ENCODE measurements at regions not wholly inside any gene's neighbourhood (a gene's known extent, or its start where the extent isn't known, plus 50 kb on each side); places are given as distances from the start of the nearest gene placed in this dataset.

- Histone ChIP-seq H3K4me3 (replicated peaks in 1 of 3; ENCODE audit: low read depth in 2 of 3, low read length in 3 of 3) (no peak overlapping the region), H3K9me3 (replicated peaks in 1 of 2; ENCODE audit: control insufficient read depth in 1 of 2, insufficient read depth in 1 of 2, low read length in 2 of 2) (peaks cover 0 to 10% of the 10 kb centered on the region in 2 donors), H3K4me1 (ENCODE audit: control insufficient read depth in 1 of 2, insufficient read depth in 2 of 2, low read length in 2 of 2) (no peaks in the 10 kb centered on the region), H3K79me2 (ENCODE audit: insufficient read depth, low read length) (no peaks in the 10 kb centered on the region), H3K27ac (ENCODE audit: low read depth in 1 of 2, low read length in 2 of 2) (no peak overlapping the region), H3K36me3 (replicated peaks in 1 of 2; ENCODE audit: control insufficient read depth in 1 of 2, insufficient read depth in 2 of 2, low read length in 2 of 2) (no peaks in the 10 kb centered on the region), H3K27me3 (ENCODE audit: control insufficient read depth in 2 of 2, insufficient read depth in 2 of 2, low read length in 2 of 2) (no peaks in the 10 kb centered on the region), H2AFZ (ENCODE audit: insufficient read depth, low read depth, low read length, poor library complexity, severe bottlenecking) (no peak overlapping the region), H3K4me2 (replicated peaks; ENCODE audit: extremely low read depth, low read length, poor library complexity, severe bottlenecking) (no peak overlapping the region), H4K20me1 (ENCODE audit: insufficient read depth, low read length) (no peaks in the 10 kb centered on the region), H3K9ac (ENCODE audit: insufficient read depth, low read length, poor library complexity, severe bottlenecking) (no peak overlapping the region)
- Mint-ChIP-seq H3K4me1 (no peaks in the 10 kb centered on the region), H3K27ac (no peak overlapping the region), H3K27me3 (ENCODE audit: low read depth in 3 of 3) (no peaks in the 10 kb centered on the region), H3K9me3 (peaks cover 0 to 2% (median 0%) of the 10 kb centered on the region in 7 donors), H3K36me3 (no peaks in the 10 kb centered on the region), H3K4me3 (no peak overlapping the region)
- no peak for DNase-seq
- no peak for TF ChIP-seq CTCF (IDR thresholded peaks at IDR 0.05)
- intact Hi-C loops (cut with micrococcal nuclease) = no loop called here
These were observed 263.6 kb upstream of the AZI2 start for GRCh38 chr3:28612232-28612631.

GRCh38 chr3:28613511-28614106 lies 265.0 kb upstream of the AZI2 start:
- peaks cover 0 to 2% (median 0%) of the 10 kb centered on the region in 3 donors for H3K27me3 Mint-ChIP-seq (ENCODE audit: low read depth in 3 of 3)
- no peak overlapping the region for H3K4me3 ChIP-seq (replicated peaks in 1 of 3; ENCODE audit: low read depth in 2 of 3, low read length in 3 of 3)
- no peak overlapping the region for H3K4me3 Mint-ChIP-seq
- H3K4me1 Mint-ChIP-seq = no peaks in the 10 kb centered on the region
- no peak overlapping the region for H3K27ac ChIP-seq (ENCODE audit: low read depth in 1 of 2, low read length in 2 of 2)
- no peaks in the 10 kb centered on the region for H3K4me1 ChIP-seq (ENCODE audit: control insufficient read depth in 1 of 2, insufficient read depth in 2 of 2, low read length in 2 of 2)
- no peaks in the 10 kb centered on the region for H3K27me3 ChIP-seq (ENCODE audit: control insufficient read depth in 2 of 2, insufficient read depth in 2 of 2, low read length in 2 of 2)
- H3K79me2 ChIP-seq (ENCODE audit: insufficient read depth, low read length) = no peaks in the 10 kb centered on the region
- no peak overlapping the region for H3K9ac ChIP-seq (ENCODE audit: insufficient read depth, low read length, poor library complexity, severe bottlenecking)
- no peaks in the 10 kb centered on the region for H3K36me3 Mint-ChIP-seq
- no peak overlapping the region for H3K4me2 ChIP-seq (replicated peaks; ENCODE audit: extremely low read depth, low read length, poor library complexity, severe bottlenecking)
- intact Hi-C loops (cut with micrococcal nuclease) = no loop called here
- no peak overlapping the region for H2AFZ ChIP-seq (ENCODE audit: insufficient read depth, low read depth, low read length, poor library complexity, severe bottlenecking)
- WGBS (ENCODE audit: insufficient coverage) = 100% methylated on average over 2 of the region's 6 CpGs
- no peak for TF ChIP-seq CTCF (IDR thresholded peaks at IDR 0.05)
- no peaks in the 10 kb centered on the region for H3K36me3 ChIP-seq (replicated peaks in 1 of 2; ENCODE audit: control insufficient read depth in 1 of 2, insufficient read depth in 2 of 2, low read length in 2 of 2)
- no peaks in the 10 kb centered on the region for H3K9me3 ChIP-seq (replicated peaks in 1 of 2; ENCODE audit: control insufficient read depth in 1 of 2, insufficient read depth in 1 of 2, low read length in 2 of 2)
- H4K20me1 ChIP-seq (ENCODE audit: insufficient read depth, low read length) = no peaks in the 10 kb centered on the region
- no peak for DNase-seq
- peaks cover 0 to 2% (median 0%) of the 10 kb centered on the region in 7 donors for H3K9me3 Mint-ChIP-seq
- H3K27ac Mint-ChIP-seq = no peak overlapping the region

Measured in CD14-positive monocyte (primary cell).